ENCODE measurements at regions not wholly inside any gene's neighbourhood (a gene's known extent, or its start where the extent isn't known, plus 50 kb on each side); places are given as distances from the start of the nearest gene placed in this dataset.
"Not testable (repeated sequence)": the region's sequence is repeated elsewhere in the genome, so short reads cannot be mapped to it uniquely, and the experiment has no call there.

GRCh38 chr2:57218206-57218605 is 828.4 kb upstream of the VRK2 start:
- in situ Hi-C loops (cut with HindIII; ENCODE audit: low sequenced_read_pairs), result no loop called here

DNA sequence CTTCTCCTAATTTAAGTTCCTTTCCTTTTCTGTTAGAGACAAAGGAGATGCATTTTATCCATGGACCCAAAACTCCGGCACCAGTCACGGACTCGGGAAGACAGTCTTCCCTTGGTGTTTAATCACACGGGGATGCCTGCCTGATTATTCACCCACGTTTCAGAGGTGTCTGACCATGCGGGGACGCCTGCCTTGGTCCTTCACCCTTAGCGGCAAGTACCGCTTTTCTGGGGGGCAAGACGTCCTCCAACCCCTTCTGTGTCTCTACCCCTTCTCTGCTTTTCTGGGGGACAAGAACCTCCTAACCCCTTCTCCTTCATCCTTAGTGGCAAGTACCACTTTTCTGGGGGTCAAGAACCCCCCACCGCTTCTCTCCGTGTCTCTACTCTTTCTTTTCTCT is 816.9 kb upstream of the VRK2 start:
- in situ Hi-C loops (cut with HindIII; ENCODE audit: low sequenced_read_pairs), result not testable (repeated sequence)

GRCh38 chr2:57232341-57232740 is 814.3 kb upstream of the VRK2 start:
- in situ Hi-C loops (cut with HindIII; ENCODE audit: low sequenced_read_pairs), result not testable (repeated sequence)

- in situ Hi-C loops (cut with HindIII; ENCODE audit: low sequenced_read_pairs), result not testable (repeated sequence)
These were observed 795.1 kb upstream of the VRK2 start for GRCh38 chr2:57251495-57251894.

- in situ Hi-C loops (cut with HindIII; ENCODE audit: low sequenced_read_pairs), result not testable (repeated sequence)
These were observed 770.2 kb upstream of the VRK2 start for GRCh38 chr2:57276408-57276807.

DNA sequence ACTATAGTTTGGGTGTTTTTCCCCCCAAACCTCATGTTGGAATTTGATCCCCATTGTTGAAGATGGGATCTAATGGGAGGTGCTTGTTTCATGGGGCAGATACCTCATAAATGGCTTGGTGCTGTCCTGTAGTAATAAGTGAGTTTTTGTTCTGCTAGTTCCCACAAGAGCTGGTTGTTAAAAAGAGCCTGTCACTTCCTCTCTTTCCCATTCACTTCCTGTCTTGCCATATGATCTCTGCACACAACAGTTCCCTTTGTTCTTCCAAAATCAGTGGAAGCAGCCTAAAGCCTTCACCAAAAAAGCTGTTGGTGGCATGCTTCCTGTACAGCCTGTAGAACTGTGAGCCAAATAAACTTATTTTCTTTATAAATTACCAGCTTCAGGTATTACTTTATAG is 768.2 kb upstream of the VRK2 start:
- in situ Hi-C loops (cut with HindIII; ENCODE audit: low sequenced_read_pairs), result no loop called here

DNA sequence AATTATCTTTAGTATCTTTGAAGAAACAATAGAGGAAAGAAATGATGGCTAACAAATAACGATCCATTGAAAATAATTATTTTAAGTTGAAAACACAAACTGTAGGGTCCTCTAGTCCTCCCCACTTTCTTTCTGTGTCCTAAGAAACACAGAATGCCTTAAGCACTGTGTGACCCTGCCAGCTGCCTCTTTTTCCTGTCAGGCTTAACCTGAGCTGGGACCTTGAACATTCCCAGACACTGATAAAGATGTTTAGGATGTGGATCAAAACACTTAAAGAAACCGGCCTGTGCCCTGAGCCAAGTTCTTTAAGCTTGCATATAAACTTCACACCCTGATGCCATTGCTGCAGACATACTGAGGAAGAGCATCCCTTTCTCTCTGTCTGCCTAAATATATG is 755.4 kb upstream of the VRK2 start:
- in situ Hi-C loops (cut with HindIII; ENCODE audit: low sequenced_read_pairs), result no loop called here

DNA sequence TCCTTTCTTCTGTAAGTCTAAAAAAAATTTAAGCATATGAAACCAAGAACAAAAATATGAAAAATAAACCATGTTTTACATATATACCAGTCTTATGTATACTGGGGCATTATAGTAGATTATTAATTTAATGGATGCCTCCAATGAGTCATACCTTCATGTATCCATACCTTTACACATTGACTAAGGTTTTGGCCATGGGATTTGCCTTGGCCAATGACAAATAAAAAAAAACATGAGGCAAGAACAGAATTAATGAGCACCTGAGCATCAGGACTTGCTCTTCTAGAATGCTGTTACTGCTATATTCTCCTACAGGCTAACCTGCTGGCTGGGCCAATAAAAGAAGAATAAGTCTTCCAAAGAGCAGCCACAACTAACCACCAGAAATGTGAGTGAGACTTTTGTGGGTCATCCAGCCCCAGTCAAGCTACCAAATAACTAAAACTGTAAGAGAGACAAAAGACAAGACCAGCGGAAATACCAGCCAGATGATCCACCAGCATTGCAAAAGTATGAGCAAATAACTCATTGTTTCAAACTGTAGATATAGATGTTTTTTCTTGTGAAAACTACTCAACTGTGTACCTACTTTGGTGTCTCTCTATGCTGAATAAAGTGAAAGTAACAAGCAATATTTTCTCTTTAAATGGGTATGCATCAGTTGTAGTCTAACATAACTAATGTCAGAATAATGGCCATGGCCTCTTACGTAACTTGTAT is 749.6 kb upstream of the VRK2 start:
- in situ Hi-C loops (cut with HindIII; ENCODE audit: low sequenced_read_pairs), result no loop called here

GRCh38 chr2:57313678-57314077 is 732.9 kb upstream of the VRK2 start:
- in situ Hi-C loops (cut with HindIII; ENCODE audit: low sequenced_read_pairs), result no loop called here

DNA sequence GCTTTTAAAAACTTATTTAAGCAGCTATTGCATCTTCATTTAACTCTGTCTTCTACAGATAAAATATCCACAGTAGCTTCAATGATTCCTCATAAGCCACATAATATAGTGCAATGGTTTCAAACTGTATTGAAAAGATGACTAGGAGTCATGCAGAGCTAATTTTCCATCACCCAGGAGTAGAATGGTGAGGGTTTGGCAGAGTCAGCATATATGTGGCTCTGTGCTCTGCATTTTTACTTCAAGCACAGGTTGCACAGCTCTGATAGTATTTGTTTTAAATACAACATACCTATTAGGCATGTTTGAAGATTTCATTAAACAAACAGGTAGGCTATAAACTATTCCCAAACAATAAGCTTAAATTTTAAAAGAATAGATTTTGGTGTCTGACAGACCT is 731.9 kb upstream of the VRK2 start:
- in situ Hi-C loops (cut with HindIII; ENCODE audit: low sequenced_read_pairs), result no loop called here

DNA sequence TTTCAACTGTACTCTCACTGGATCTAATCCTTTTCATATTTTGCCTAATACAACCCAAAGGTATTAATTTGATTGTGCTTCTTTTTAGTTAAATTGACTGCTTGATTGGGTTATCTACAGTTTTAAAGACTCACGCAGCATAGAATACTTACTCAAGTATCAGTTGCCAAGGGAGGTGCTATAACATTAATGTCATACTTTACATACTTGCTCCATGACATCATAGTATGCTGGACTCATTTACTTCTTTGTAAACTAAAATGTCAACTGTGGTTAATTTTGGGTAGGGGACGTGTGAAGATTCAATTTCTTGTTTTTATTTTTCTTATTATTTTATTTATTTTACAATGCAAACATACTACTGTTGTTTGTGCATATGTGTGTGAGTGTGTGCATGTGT is 716.2 kb upstream of the VRK2 start:
- in situ Hi-C loops (cut with HindIII; ENCODE audit: low sequenced_read_pairs), result no loop called here

- in situ Hi-C loops (cut with HindIII; ENCODE audit: low sequenced_read_pairs), result no loop called here
These were observed 713.4 kb upstream of the VRK2 start for GRCh38 chr2:57333221-57333620.

DNA sequence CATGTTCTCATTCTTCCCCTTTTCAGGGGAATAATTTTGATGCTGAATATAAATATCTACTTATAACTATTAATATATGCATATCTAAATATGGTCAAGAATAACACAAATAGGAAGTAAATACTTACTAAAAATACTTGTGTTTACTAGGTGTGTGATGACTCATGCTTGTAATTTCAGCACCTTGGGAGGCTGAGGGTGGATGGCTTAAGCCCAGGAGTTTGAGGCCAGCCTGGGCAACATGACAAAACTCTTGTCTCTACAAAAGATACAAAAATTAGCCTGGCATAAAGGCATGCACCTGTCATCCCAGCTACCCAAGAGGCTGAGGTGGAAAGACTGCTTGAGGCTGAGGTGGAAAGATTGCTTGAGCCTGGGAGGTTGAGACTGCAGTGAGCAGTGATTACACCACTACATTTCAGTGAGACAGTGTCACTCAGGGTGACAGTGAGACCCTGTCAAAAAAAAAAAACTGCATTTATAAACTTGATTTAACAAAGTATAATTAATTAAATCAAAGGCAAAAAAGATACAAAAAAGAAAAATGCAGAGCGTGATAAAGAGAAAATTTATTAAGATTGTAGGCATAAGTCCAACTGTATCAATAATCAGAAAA is 703.1 kb upstream of the VRK2 start:
- in situ Hi-C loops (cut with HindIII; ENCODE audit: low sequenced_read_pairs), result no loop called here

GRCh38 chr2:57368190-57368589 is 678.4 kb upstream of the VRK2 start:
- in situ Hi-C loops (cut with HindIII; ENCODE audit: low sequenced_read_pairs), result no loop called here

DNA sequence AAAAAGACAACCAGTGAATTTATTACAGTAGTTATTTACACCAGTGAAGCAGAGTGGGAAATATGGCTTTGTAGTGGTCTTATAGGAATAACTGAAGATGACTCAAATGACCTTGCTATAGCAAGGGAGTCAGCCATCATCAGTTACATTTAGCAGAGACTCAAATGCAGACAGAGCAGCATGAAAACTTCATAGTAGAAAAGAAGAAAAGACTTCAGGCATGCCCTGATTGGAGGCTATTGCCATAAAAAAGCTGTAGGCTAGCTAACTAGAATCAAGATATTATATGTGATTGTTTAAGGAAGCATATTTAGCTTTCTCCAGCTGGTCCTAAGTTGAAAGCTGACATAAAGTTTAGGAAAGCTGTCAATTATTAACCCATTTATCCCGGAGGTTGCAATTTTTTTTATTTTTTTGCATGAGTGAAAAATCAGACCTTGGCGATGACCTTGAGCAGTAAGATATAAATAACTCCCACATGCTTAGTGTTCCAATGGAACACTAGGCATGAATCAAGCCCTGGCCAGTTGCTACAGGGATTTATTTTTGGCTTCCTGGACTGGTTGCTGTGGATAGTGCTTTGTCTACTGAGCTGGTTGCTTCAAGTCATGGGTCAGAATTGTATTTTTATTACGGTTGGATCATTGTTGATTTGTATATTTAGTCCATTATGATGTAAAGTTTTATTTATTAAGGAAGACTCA is 675.6 kb upstream of the VRK2 start:
- in situ Hi-C loops (cut with HindIII; ENCODE audit: low sequenced_read_pairs), result no loop called here

GRCh38 chr2:57372237-57372984 is 674.2 kb upstream of the VRK2 start:
- in situ Hi-C loops (cut with HindIII; ENCODE audit: low sequenced_read_pairs), result no loop called here

- in situ Hi-C loops (cut with HindIII; ENCODE audit: low sequenced_read_pairs), result no loop called here
These were observed 673.1 kb upstream of the VRK2 start for GRCh38 chr2:57373530-57373929.

- in situ Hi-C loops (cut with HindIII; ENCODE audit: low sequenced_read_pairs), result no loop called here
These were observed 669.6 kb upstream of the VRK2 start for GRCh38 chr2:57376985-57377384.

GRCh38 chr2:57386305-57386704 is 660.3 kb upstream of the VRK2 start:
- in situ Hi-C loops (cut with HindIII; ENCODE audit: low sequenced_read_pairs), result no loop called here

GRCh38 chr2:57396355-57397098 is 650.1 kb upstream of the VRK2 start:
- in situ Hi-C loops (cut with HindIII; ENCODE audit: low sequenced_read_pairs), result no loop called here

Data from DLD1 (cell line).